Ovary (tissue), 7 donors: ENCODE measurements at regions not wholly inside any gene's neighbourhood (a gene's known extent, or its start where the extent isn't known, plus 50 kb on each side); places are given as distances from the start of the nearest gene placed in this dataset.

ENCODE experiments used
- DNase-seq, 5 donors: peaks; one replicate each; pipeline ENCODE4 v3.0.0-alpha.2; 2019 to 2020
- H3K27ac ChIP-seq, 2 donors: fragments of 200-600 bp; one replicate each; pipeline versions ENCODE4 v1.5.1 to v1.8.0; 2019 to 2022
- H3K27me3 ChIP-seq: fragments of 200-600 bp; one replicate; pipeline ENCODE4 v1.8.0; 2022
- H3K36me3 ChIP-seq: fragments of 200-600 bp; sonication (generic); one replicate; pipeline ENCODE4 v1.5.1; 2019
- H3K4me1 ChIP-seq: one replicate; pipeline ENCODE4 v1.8.1; 2013; ENCODE audit warnings: mild to moderate bottlenecking, moderate library complexity; ENCODE audit not compliant: insufficient read depth
- H3K4me3 ChIP-seq: fragments of 200-600 bp; sonication (generic); one replicate; pipeline ENCODE4 v1.5.1; 2017
- H3K9me3 ChIP-seq, 2 donors: fragments of 200-600 bp in 1 of 2; sonication (generic) in 1 of 2; one replicate each; pipeline versions ENCODE4 v1.5.1 to v1.8.1; 2013 to 2019; ENCODE audit warnings: mild to moderate bottlenecking in 1 of 2, moderate library complexity in 1 of 2
- CTCF ChIP-seq, 3 donors: fragments of 450-650 bp in 2 of 3; fragments of 200-600 bp in 1 of 3; IDR thresholded peaks; one replicate each; pipeline versions ENCODE4 v1.5.1 to v1.8.0; 2016 to 2022; ENCODE audit warnings: antibody characterized with exemption in 3 of 3, mild to moderate bottlenecking in 1 of 3
- EP300 ChIP-seq: sonication (generic); formaldehyde crosslinking; IDR thresholded peaks from one replicate; pipeline ENCODE4 v1.6.1; 2017; ENCODE audit warnings: antibody characterized with exemption
- POLR2A ChIP-seq: fragments of 450-650 bp; IDR thresholded peaks from one replicate; pipeline ENCODE4 v1.6.1; 2017; ENCODE audit warnings: antibody characterized with exemption, mild to moderate bottlenecking, moderate library complexity
- WGBS, 3 donors: extraction: QIAGEN DNeasy Blood & Tissue Kit in 1 of 3; methylation state at CpG; one replicate each; pipeline versions ENCODE4 v1.1.5 to v1.1.7; 2013 to 2017; 5-methylcytosine and 5-hydroxymethylcytosine counted together
- intact Hi-C, 4 donors: fragments of 100-400 bp; cut with DNase I; formaldehyde crosslinking; loops; one replicate each; pipeline versions ENCODE4 v1.11.0 to v1.15.1; 2022 to 2023
- donor health status: DM: no; HTN: no; CAD: no; lungs with moderate emphysema.
- donor health status: DM: no; HTN: no; CAD: no.
- donor health status: Bipolar disorder and iron deficiency.
- donor health status: DM: no; HTN: no; CAD: no.
- donor health status: DM: yes; HTN: yes; CAD: no.

GRCh38 chr12:115508990-115509389, 768.5 kb downstream of the MED13L start:
- no peaks in the 10 kb centered on the region for H3K36me3 ChIP-seq
- no peak for DNase-seq
- H3K4me3 ChIP-seq = no peak overlapping the region
- TF ChIP-seq CTCF (IDR thresholded peaks at IDR 0.05) (no peak), EP300 (no peak), POLR2A (no peak)
- no peaks in the 10 kb centered on the region for H3K27me3 ChIP-seq
- no peak overlapping the region for H3K27ac ChIP-seq
- WGBS, 3 donors = 94 to 98% (median 97%) methylated on average over 4 of the region's 4 CpGs
- H3K4me1 ChIP-seq = no peaks in the 10 kb centered on the region
- H3K9me3 ChIP-seq = peaks cover 0 to 3% of the 10 kb centered on the region in 2 donors
- intact Hi-C loops = no loop called here

- H3K27ac ChIP-seq = no peak overlapping the region
- intact Hi-C loops = no loop called here
- WGBS, 3 donors = 71 to 76% (median 75%) methylated on average over 10 of the region's 10 CpGs
- H3K36me3 ChIP-seq = no peaks in the 10 kb centered on the region
- H3K9me3 ChIP-seq = peaks cover 0 to 1% of the 10 kb centered on the region in 2 donors
- H3K27me3 ChIP-seq = no peaks in the 10 kb centered on the region
- H3K4me3 ChIP-seq = no peak overlapping the region
- TF ChIP-seq EP300 = no peak
- TF ChIP-seq POLR2A = no peak
- TF ChIP-seq CTCF (IDR thresholded peaks at IDR 0.05) = no peak
- no peak for DNase-seq
- no peaks in the 10 kb centered on the region for H3K4me1 ChIP-seq
Measured at GRCh38 chr12:115507951-115508722, 769.4 kb downstream of the MED13L start.

- no peak for DNase-seq
- H3K9me3 ChIP-seq = no peaks in the 10 kb centered on the region
- intact Hi-C loops = no loop called here
- H3K27me3 ChIP-seq = no peaks in the 10 kb centered on the region
- 74 to 89% (median 74%) methylated on average over 5 of the region's 5 CpGs for WGBS, 3 donors
- H3K4me1 ChIP-seq = no peaks in the 10 kb centered on the region
- H3K36me3 ChIP-seq = no peaks in the 10 kb centered on the region
- H3K27ac ChIP-seq = no peak overlapping the region
- TF ChIP-seq CTCF (IDR thresholded peaks at IDR 0.05) (no peak), EP300 (no peak), POLR2A (no peak)
- H3K4me3 ChIP-seq = no peak overlapping the region
Measured at GRCh38 chr12:115507560-115507889, 770.0 kb downstream of the MED13L start.

- 65 to 69% (median 69%) methylated on average over 5 of the region's 5 CpGs for WGBS, 3 donors
- TF ChIP-seq POLR2A = no peak
- no peak for TF ChIP-seq CTCF (IDR thresholded peaks at IDR 0.05)
- no peak for TF ChIP-seq EP300
- no peak for DNase-seq
- Histone ChIP-seq H3K27ac (no peak overlapping the region), H3K27me3 (no peaks in the 10 kb centered on the region), H3K4me1 (no peaks in the 10 kb centered on the region), H3K4me3 (no peak overlapping the region), H3K9me3 (no peaks in the 10 kb centered on the region), H3K36me3 (no peaks in the 10 kb centered on the region)
- intact Hi-C loops = no loop called here
Measured at GRCh38 chr12:115506822-115507559, 770.5 kb downstream of the MED13L start.
